Heart left ventricle (tissue), 13 donors: ENCODE measurements at regions not wholly inside any gene's neighbourhood (a gene's known extent, or its start where the extent isn't known, plus 50 kb on each side); places are given as distances from the start of the nearest gene placed in this dataset.

Experiments
- POLR2A ChIP-seq, 2 donors: fragments of 450-650 bp; IDR thresholded peaks; one replicate each; pipeline ENCODE4 v1.6.1; 2017; ENCODE audit warnings: antibody characterized with exemption in 2 of 2, mild to moderate bottlenecking in 2 of 2, moderate library complexity in 2 of 2
- TF ChIP-seq, protein P1 (sequence below), 12 donors: fragments of 200-600 bp; sonication (generic) in 4 of 12; IDR thresholded peaks; one replicate each; pipeline versions ENCODE4 v1.5.0 to v1.8.0; 2018 to 2022; ENCODE audit warnings: antibody characterized with exemption in 12 of 12, mild to moderate bottlenecking in 5 of 12
- donor health status: ischemic (EF 13 %, LVEDD 7.1; RV severe dilation, severe dysfunction).
- donor health status: DM: no; HTN: yes; CAD: no.
- donor health status: DM: no; HTN: no; CAD: no.
- donor health status: ischemic (EF 25% LVEDD 6.9; RV normal size, moderate dysfunction).
- donor health status: ischemic (EF 25% LVEDD 5.7; RV mildly dilated, moderate dysfunction).
- donor health status: ischemic (EF 35%, LVEDD 5.7; RV mildly dilated, moderate dysfunction).
- donor health status: nonischemic (EF 11% LVEDD 7.7; RV severe dilation, severe dysfunction).
- donor health status: DM: yes; HTN: yes; CAD: no.
- donor health status: PGD.
- donor health status: ischemic (EF 29% LVEDD 5.4; RV normal size, mild dysfunction).
- donor health status: nonischemic (EF 23%, LVEDD 6.1; RV moderate dilation, normal function).

DNA sequence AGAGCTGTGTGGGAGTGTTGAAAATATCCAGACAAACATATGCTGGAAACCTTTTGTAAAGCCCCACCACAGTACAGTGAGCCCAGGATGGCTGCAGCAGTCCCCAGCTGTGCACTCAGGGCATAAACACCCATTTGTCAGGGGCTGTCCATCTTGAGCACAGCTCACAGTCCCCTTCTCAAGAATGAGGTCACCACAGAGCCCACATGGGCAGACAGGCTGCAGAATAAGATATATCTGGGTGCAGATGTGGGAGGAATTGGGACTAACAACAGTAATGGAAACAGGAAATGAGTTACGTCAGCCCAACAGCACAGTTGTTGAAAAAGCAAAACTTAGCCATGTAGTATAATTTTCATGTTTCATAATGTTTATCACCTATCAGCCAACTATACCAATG lies 219.6 kb downstream of the ETAA1 start:
- TF ChIP-seq, protein P1, sequence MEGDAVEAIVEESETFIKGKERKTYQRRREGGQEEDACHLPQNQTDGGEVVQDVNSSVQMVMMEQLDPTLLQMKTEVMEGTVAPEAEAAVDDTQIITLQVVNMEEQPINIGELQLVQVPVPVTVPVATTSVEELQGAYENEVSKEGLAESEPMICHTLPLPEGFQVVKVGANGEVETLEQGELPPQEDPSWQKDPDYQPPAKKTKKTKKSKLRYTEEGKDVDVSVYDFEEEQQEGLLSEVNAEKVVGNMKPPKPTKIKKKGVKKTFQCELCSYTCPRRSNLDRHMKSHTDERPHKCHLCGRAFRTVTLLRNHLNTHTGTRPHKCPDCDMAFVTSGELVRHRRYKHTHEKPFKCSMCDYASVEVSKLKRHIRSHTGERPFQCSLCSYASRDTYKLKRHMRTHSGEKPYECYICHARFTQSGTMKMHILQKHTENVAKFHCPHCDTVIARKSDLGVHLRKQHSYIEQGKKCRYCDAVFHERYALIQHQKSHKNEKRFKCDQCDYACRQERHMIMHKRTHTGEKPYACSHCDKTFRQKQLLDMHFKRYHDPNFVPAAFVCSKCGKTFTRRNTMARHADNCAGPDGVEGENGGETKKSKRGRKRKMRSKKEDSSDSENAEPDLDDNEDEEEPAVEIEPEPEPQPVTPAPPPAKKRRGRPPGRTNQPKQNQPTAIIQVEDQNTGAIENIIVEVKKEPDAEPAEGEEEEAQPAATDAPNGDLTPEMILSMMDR (IDR thresholded peaks at IDR 0.05): no peak
- no peak for TF ChIP-seq POLR2A (IDR thresholded peaks at IDR 0.05)
